ENCODE measurements at regions not wholly inside any gene's neighbourhood (a gene's known extent, or its start where the extent isn't known, plus 50 kb on each side); places are given as distances from the start of the nearest gene placed in this dataset.

- no peak for DNase-seq (ENCODE audit: low spot score)
Measured at GRCh38 chr2:33775306-33775705, 176.2 kb upstream of the FAM98A start.

- DNase-seq (ENCODE audit: low spot score): no peak
Measured at GRCh38 chr2:33770023-33770422, 170.9 kb upstream of the FAM98A start.

GRCh38 chr2:33766175-33766574 is 167.1 kb upstream of the FAM98A start:
- DNase-seq (ENCODE audit: low spot score): no peak

- DNase-seq (ENCODE audit: low spot score): no peak
Measured at GRCh38 chr2:33765122-33765521, 166.0 kb upstream of the FAM98A start.

- no peak for DNase-seq (ENCODE audit: low spot score)
Measured at GRCh38 chr2:33764551-33764950, 165.5 kb upstream of the FAM98A start.

- DNase-seq (ENCODE audit: low spot score): no peak
Measured at GRCh38 chr2:33763671-33764310, 164.7 kb upstream of the FAM98A start.

- DNase-seq (ENCODE audit: low spot score): no peak
Measured at GRCh38 chr2:33762636-33763035, 163.5 kb upstream of the FAM98A start.

GRCh38 chr2:33746208-33746800 is 147.2 kb upstream of the FAM98A start:
- no peak for DNase-seq (ENCODE audit: low spot score)

GRCh38 chr2:33735096-33735495 is 136.0 kb upstream of the FAM98A start:
- no peak for DNase-seq (ENCODE audit: low spot score)

- no peak for DNase-seq (ENCODE audit: low spot score)
Measured at GRCh38 chr2:33730804-33731203, 131.7 kb upstream of the FAM98A start.

GRCh38 chr2:33730193-33730592 is 131.1 kb upstream of the FAM98A start:
- no peak for DNase-seq (ENCODE audit: low spot score)

GRCh38 chr2:33729353-33729752 is 130.3 kb upstream of the FAM98A start:
- DNase-seq (ENCODE audit: low spot score): no peak

GRCh38 chr2:33728106-33728505 is 129.0 kb upstream of the FAM98A start:
- no peak for DNase-seq (ENCODE audit: low spot score)

GRCh38 chr2:33727361-33728032 is 128.4 kb upstream of the FAM98A start:
- no peak for DNase-seq (ENCODE audit: low spot score)

GRCh38 chr2:33726415-33726814 is 127.3 kb upstream of the FAM98A start:
- DNase-seq (ENCODE audit: low spot score): no peak

GRCh38 chr2:33723329-33723728 is 124.2 kb upstream of the FAM98A start:
- no peak for DNase-seq (ENCODE audit: low spot score)

- no peak for DNase-seq (ENCODE audit: low spot score)
Measured at GRCh38 chr2:33719067-33719466, 120.0 kb upstream of the FAM98A start.

- no peak for DNase-seq (ENCODE audit: low spot score)
Measured at GRCh38 chr2:33712674-33713073, 113.6 kb upstream of the FAM98A start.

GRCh38 chr2:33709951-33710350 is 110.9 kb upstream of the FAM98A start:
- DNase-seq (ENCODE audit: low spot score): no peak

GRCh38 chr2:33707312-33707711 is 108.2 kb upstream of the FAM98A start:
- DNase-seq (ENCODE audit: low spot score): no peak

GRCh38 chr2:33706410-33706809 is 107.3 kb upstream of the FAM98A start:
- DNase-seq (ENCODE audit: low spot score): no peak

GRCh38 chr2:33704406-33704855 is 105.3 kb upstream of the FAM98A start:
- DNase-seq (ENCODE audit: low spot score): no peak

- no peak for DNase-seq (ENCODE audit: low spot score)
Measured at GRCh38 chr2:33696234-33696633, 97.1 kb upstream of the FAM98A start.

GRCh38 chr2:33694904-33695303 is 95.8 kb upstream of the FAM98A start:
- no peak for DNase-seq (ENCODE audit: low spot score)

Measured in GM03348 (cell line).